Right lobe of liver (tissue), 6 donors: ENCODE measurements at regions not wholly inside any gene's neighbourhood (a gene's known extent, or its start where the extent isn't known, plus 50 kb on each side); places are given as distances from the start of the nearest gene placed in this dataset.

ENCODE experiments used
- ATAC-seq, 4 donors: fragments of 200-7000 bp; cut with Tn5 transposase; one replicate each; pipeline ENCODE4 v1.9.1; 2020; ENCODE audit warnings: mild to moderate bottlenecking in 4 of 4, moderate library complexity in 4 of 4
- DNase-seq, 3 donors: peaks; one replicate each; pipeline ENCODE4 v3.0.0-alpha.2; 2020
- H3K27ac ChIP-seq, 3 donors: fragments of 200-600 bp; one replicate each; pipeline ENCODE4 v1.8.0; 2022
- H3K27me3 ChIP-seq, 2 donors: fragments of 200-600 bp; one replicate each; pipeline ENCODE4 v1.8.0; 2022
- H3K36me3 ChIP-seq, 4 donors: fragments of 200-600 bp; sonication (generic) in 1 of 4; one replicate each; pipeline versions ENCODE4 v1.5.1 to v1.8.0; 2017 to 2022; ENCODE audit warnings: control low read depth in 1 of 4
- H3K4me1 ChIP-seq, 4 donors: fragments of 200-600 bp; sonication (generic) in 1 of 4; one replicate each; pipeline versions ENCODE4 v1.5.1 to v1.8.0; 2017 to 2022; ENCODE audit warnings: control low read depth in 1 of 4
- H3K4me3 ChIP-seq, 3 donors: fragments of 200-600 bp; one replicate each; pipeline ENCODE4 v1.8.0; 2022
- H3K9me3 ChIP-seq, 4 donors: fragments of 200-600 bp; sonication (generic) in 1 of 4; one replicate each; pipeline versions ENCODE4 v1.5.1 to v1.8.0; 2017 to 2022; ENCODE audit warnings: control low read depth in 1 of 4
- CTCF ChIP-seq, 4 donors: fragments of 200-600 bp in 3 of 4; fragments of 450-650 bp in 1 of 4; IDR thresholded peaks; one replicate each; pipeline versions ENCODE4 v1.5.1 to v1.8.0; 2016 to 2022; ENCODE audit warnings: antibody characterized with exemption in 4 of 4, mild to moderate bottlenecking in 2 of 4
- POLR2A ChIP-seq: fragments of 450-650 bp; IDR thresholded peaks from one replicate; pipeline ENCODE4 v1.6.1; 2017; ENCODE audit warnings: antibody characterized with exemption, mild to moderate bottlenecking
- WGBS: methylation state at CpG from one replicate; pipeline ENCODE4 v1.1.6; 2018; ENCODE audit warnings: low coverage, low lambda C conversion rate; ENCODE audit not compliant: insufficient coverage; ENCODE audit errors: missing lambda C conversion rate; 5-methylcytosine and 5-hydroxymethylcytosine counted together
- intact Hi-C, 2 donors: fragments of 100-400 bp; cut with DNase I; formaldehyde crosslinking; loops; one replicate each; pipeline versions ENCODE4 v1.11.2 to v1.14.1; 2022
- donor health status: DM: no; HTN: yes; CAD: no.
- donor health status: DM: no; HTN: no; CAD: no.
- donor health status: DM: no; HTN: no; CAD: no.
- donor health status: DM: no; HTN: yes; CAD: no.
- donor health status: DM: no; HTN: yes; CAD: no.

DNA sequence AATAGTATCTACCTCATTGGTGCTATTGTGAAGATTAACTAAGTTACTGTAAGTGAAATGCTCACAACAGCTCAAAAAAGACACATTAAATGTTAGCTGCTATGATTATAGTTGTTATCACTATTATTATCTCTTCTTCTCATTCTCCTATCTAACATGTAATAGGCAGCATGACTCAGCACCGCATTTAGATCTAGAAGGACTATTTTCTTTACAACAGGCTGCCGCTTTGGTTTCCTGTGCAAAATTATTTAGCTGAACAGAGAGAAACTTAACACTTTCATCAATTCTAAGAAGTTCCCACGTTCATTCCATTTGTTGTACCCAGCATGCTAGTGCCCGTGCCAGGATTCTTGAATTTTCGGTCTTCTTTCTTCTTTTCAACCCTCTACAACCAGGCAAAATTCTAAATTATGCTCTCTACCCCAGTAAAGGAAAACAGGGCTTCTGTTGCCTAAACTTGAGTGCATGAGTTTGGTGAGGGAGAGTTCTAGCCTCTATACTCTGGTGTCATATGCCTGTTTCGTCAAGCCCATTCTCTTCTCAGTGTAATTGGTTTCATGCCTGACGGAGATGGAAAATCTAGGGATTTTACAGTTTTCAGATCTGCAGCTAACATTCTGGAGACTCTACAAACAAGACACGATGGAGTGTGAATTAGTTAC is 378.9 kb downstream of the PPP1R2C start:
- no peaks in the 10 kb centered on the region for H3K27me3 ChIP-seq
- H3K4me3 ChIP-seq: no peak overlapping the region
- no peaks in the 10 kb centered on the region for H3K36me3 ChIP-seq
- 46% methylated on average over 8 of the region's 8 CpGs for WGBS
- H3K27ac ChIP-seq: no peak overlapping the region
- H3K4me1 ChIP-seq: no peaks in the 10 kb centered on the region
- intact Hi-C loops: no loop called here
- no peak for TF ChIP-seq POLR2A
- TF ChIP-seq CTCF (IDR thresholded peaks at IDR 0.05): no peak
- no peak for DNase-seq
- H3K9me3 ChIP-seq: no peaks in the 10 kb centered on the region
- ATAC-seq: no peak

DNA sequence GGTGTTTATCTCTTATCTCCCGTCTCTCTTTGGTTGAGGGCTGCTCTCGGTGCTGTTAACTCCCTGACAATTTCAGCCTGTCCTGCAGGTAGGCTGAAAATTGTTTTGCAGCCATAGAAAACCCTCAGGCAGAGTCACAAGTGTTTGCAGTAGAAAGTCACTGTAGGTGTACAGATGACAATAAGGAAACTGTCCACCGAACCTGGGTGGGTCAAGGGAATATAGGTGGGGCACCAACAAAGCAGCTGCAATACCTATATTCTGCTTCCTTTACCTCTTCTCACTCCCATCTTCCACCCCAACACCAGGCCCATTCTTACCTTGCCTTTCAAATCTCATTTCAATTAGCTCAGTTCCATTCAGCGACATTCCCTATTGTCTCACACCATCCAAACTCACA is 381.8 kb downstream of the PPP1R2C start:
- no peak for ATAC-seq
- H3K4me1 ChIP-seq: no peaks in the 10 kb centered on the region
- no peaks in the 10 kb centered on the region for H3K27me3 ChIP-seq
- no peaks in the 10 kb centered on the region for H3K9me3 ChIP-seq
- H3K27ac ChIP-seq: no peak overlapping the region
- H3K36me3 ChIP-seq: no peaks in the 10 kb centered on the region
- TF ChIP-seq CTCF (IDR thresholded peaks at IDR 0.05) (no peak), POLR2A (no peak)
- intact Hi-C loops: no loop called here
- WGBS: 59% methylated on average over 4 of the region's 4 CpGs
- no peak overlapping the region for H3K4me3 ChIP-seq
- no peak for DNase-seq

DNA sequence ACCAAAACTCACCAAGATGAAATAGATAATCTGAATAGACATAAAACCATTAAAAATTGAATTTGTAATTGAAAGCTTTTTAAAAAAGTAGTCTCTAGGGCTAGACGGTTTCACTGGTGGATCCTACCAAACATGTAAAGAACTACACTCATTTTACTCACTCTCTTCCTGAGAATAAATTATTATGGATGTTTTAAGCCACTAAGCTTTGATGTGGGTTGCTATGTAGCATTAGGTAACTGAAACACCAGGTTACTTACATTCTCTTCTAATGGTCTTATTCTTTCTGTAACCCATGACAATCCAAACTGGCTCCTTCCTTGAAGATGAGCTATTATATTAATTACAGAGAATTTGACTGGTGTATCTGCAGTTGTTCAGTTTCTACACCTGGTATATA is 385.1 kb downstream of the PPP1R2C start:
- Histone ChIP-seq H3K36me3 (no peaks in the 10 kb centered on the region), H3K4me3 (no peak overlapping the region), H3K9me3 (no peaks in the 10 kb centered on the region), H3K27ac (no peak overlapping the region), H3K4me1 (no peaks in the 10 kb centered on the region), H3K27me3 (no peaks in the 10 kb centered on the region)
- no peak for TF ChIP-seq CTCF (IDR thresholded peaks at IDR 0.05)
- TF ChIP-seq POLR2A: no peak
- DNase-seq (no peak), ATAC-seq (no peak)
- WGBS: 47% methylated on average over 1 of the region's 1 CpG
- intact Hi-C loops: no loop called here

DNA sequence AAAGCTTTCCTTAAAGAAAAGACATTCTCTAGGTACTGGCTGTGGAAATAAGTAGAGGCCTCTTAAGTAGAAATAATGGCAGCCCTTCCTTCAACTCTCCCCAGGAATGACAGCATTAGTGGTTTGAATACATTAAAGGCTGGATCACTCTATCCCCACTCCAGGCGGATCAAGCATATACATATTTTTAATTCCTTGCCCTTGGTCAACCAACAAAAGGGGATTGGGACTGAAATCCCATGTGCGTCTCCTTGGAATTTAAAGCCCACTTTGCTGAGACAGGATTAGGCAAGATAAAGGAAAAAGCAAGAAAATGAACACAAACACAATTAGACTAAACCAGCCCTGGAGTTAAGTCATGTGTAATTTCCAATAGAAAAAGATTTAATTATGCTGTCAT is 391.3 kb downstream of the PPP1R2C start:
- no peaks in the 10 kb centered on the region for H3K9me3 ChIP-seq
- 83% methylated on average over 2 of the region's 2 CpGs for WGBS
- no peaks in the 10 kb centered on the region for H3K4me1 ChIP-seq
- TF ChIP-seq CTCF (IDR thresholded peaks at IDR 0.05) (no peak), POLR2A (no peak)
- H3K4me3 ChIP-seq: no peak overlapping the region
- H3K27ac ChIP-seq: no peak overlapping the region
- DNase-seq: no peak
- intact Hi-C loops: no loop called here
- H3K36me3 ChIP-seq: no peaks in the 10 kb centered on the region
- ATAC-seq: no peak
- H3K27me3 ChIP-seq: no peaks in the 10 kb centered on the region

- Histone ChIP-seq H3K36me3 (no peaks in the 10 kb centered on the region), H3K27me3 (no peaks in the 10 kb centered on the region), H3K27ac (no peak overlapping the region), H3K4me1 (no peaks in the 10 kb centered on the region), H3K9me3 (no peaks in the 10 kb centered on the region), H3K4me3 (no peak overlapping the region)
- 40% methylated on average over 2 of the region's 2 CpGs for WGBS
- intact Hi-C loops: no loop called here
- no peak for ATAC-seq
- no peak for DNase-seq
- TF ChIP-seq CTCF (IDR thresholded peaks at IDR 0.05) (no peak), POLR2A (no peak)
Observed at GRCh38 chrX:42385730-42386129, 392.2 kb downstream of the PPP1R2C start.
